ENCODE measurements at regions not wholly inside any gene's neighbourhood (a gene's known extent, or its start where the extent isn't known, plus 50 kb on each side); places are given as distances from the start of the nearest gene placed in this dataset.
"Not testable (repeated sequence)": the region's sequence is repeated elsewhere in the genome, so short reads cannot be mapped to it uniquely, and the experiment has no call there.

DNA sequence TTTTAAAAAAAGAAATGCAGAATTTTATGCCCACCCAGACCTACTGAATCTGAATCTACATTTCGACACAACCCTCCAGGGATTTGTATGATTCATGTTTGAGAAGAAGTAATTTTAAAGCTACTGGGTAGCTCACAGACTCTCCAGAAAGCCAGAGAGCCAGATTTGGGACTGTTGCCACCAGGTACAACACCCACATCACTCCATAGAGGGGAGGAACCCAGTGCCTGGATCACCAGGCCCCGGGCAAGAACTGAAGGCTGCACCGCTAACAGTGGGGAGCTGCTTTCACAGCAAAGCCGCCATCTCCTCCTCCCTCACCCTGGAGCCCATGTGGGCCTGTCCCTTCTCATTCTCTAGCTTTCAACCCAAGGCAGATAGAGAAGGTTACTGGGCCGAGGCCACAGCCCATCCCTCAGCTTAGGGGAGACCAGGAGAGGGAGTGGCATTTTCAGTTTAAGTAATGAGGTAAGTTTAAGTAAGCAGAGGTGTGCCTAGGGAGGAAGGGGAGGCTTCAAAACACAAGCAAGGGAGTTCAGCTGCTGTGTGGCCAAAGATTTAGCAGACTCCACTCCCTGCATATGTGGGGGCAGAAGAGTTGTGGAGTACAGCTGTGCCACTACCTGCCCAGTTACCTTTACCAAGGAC, 109.8 kb downstream of the IL12A start:
- DNase-seq (ENCODE audit: low spot score) = peak; percentile 7

DNA sequence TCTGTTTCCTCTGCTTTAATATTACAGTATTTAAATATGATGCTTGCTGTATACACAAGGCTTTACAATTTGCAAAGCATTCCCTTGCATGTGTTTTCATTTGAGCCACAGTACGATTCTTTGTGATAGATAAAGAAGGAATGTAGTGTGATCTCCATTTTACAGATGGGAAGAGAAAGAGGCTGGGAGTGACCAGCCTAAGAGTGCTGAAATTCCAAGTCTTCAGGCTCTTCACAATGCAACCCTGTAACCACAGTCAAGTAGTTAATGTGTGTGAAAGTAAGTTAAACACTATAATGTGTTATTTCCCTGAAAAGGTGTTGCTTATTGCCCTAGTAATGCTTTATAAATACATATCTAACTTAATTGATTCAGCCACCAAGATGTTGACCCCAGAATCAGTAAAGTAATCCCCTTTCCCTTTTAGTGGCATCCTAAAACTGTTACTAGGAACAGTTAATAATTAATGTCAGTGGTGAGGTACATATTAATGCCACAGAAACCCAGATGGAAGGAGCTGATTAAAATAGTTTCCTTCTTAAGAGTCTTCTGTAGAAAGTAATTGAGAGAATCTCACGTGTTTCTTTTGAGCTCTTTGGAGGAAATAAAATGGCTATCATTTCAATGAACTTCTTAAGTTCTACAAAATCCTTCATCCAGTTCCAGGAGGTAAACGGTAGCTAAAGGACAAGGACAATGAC, 110.4 kb downstream of the IL12A start:
- DNase-seq (ENCODE audit: low spot score) = no peak

DNA sequence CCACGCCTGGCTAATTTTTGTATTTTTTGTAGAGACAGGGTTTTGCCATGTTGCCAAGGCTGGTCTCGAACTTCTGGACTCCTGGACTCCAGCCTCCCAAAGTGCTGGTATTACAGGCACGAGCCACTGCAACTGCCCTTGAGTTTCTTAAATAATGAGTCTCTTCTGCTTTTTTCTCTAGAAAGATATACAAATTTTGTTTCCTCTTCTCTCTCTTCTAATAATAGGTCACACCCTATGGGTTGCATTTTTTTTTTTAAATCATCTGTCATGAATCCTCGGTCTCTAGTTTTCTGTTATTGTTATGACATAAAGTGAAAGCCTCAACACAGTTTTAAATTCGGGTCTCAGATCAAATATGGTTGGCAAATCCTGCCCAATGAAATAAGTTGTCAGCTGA, 111.2 kb downstream of the IL12A start:
- no peak for DNase-seq (ENCODE audit: low spot score)

DNA sequence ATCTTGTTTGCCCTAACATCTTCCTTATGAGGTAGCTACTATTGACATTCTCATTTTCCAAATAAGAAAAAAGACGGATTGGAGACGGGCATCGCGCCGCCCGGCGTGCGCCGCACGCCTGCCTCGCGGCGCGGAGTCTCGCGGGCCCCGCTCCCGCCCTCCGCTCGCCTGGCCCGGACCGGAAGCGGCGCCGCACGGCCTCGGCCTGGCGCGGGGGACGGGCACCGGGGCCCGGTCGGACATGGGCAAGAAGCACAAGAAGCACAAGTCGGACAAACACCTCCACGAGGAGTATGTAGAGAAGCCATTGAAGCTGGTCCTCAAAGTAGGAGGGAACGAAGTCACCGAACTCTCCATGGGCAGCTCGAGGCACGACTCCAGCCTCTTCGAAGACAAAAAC, 112.0 kb downstream of the IL12A start:
- DNase-seq (ENCODE audit: low spot score) = no peak

DNA sequence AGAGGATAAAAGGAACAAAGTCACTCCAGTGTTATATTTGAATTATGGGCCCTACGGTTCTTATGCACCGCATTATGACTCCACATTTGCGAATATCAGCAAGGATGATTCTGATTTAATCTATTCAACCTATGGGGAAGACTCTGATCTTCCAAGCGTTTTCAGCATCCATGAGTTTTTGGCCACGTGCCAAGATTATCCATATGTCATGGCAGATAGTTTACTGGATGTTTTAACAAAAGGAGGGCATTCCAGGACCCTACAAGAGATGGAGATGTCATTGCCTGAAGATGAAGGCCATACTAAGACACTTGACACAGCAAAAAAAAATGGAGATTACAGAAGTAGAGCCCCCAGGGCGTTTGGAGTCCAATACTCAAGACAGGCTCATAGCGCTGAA, 113.4 kb downstream of the IL12A start:
- not testable (repeated sequence) for DNase-seq (ENCODE audit: low spot score)

DNA sequence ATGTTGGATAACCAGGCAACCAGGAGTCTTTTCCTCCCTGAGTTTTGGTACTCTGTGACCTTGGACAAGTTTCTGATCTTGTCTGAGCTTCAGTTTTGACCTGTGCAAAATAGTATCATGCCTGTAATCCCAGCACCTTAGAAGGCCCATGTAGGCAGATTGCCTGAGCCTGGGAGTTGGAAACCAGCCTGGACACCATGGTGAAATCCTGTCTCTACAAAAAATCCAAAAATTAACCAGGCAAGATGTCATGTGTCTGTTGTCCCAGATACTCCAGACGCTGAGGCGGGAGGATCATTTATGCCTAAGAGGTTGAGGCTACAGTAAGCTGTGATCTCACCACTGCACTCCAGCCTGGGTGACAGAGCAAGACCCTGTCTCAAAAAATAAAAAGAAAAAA, 114.8 kb downstream of the IL12A start:
- no peak for DNase-seq (ENCODE audit: low spot score)

DNA sequence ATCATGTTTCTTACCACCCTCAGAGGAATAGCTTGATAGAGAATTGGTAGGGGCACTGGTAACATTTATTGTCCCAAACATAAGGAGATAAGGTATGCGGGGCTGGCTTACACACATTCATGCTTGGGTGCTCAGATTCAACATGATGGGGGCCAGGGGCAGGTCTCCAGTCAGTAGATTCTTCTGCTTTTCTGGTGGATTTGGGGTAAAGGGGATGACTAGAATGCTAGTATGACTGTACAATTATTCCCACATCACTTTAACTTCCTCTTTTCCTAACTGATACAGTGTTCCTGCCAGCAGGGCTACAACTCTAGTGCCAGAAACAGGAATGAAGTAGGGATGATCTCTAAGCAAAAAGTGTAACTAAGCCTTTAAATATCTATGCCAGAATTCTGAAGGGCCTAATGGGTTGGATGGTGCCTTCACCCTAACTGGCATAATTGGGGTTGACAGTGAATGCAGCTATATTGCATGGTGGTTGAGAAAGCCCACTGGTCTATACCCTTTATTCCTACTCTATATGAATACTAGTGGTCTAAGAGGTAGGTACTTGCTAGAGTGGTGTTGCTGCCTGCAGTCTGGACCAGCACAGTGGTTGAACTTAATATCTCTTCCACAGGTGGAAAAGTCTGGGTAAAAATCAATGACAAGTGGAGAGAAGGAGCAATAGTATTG, 117.4 kb downstream of the IL12A start:
- no peak for DNase-seq (ENCODE audit: low spot score)

DNA sequence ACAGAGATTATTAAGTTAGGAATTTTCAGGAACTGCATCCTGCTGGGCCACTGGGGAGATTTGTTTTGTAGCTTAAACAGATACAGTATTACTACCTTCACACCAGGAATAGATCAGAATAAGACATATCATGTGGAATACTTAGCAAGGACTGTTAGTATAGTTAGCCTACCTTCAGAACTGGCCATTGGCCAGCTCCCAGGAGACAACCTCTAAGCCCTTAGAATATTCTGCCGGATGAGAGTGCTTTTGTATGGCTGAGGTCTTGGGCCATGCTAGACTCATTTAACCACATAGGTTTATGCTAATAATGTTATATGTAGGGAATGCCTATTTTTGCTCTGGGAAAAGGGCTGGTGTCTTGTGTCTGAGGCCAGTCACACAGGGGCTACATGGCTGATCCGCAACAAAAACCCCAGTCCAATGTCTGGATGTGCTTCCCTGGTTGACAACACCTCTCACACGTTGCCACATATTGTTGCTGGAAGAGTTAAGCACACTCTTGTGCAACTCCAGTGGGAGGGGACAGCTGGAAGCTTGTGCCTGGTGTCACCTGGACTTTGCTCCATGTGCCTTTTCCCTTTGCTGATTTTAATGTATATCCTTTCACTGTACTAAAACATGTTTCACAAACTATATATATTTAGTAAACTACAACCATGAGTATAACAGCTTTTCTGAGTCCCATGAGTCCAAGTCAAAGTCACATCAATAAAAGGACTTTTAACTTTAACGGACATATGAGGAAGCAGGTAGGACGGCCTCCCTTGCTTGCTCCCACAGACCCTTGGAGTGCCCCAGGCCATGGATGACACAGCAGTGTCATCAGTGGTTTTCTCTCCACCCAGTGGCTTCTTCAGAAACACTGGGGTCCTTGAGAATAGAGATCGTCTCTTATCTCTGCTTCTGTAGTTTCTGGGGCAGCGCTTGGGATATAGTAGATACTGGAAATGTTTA, 118.0 kb upstream of the C3orf80 start:
- DNase-seq (ENCODE audit: low spot score) = no peak

DNA sequence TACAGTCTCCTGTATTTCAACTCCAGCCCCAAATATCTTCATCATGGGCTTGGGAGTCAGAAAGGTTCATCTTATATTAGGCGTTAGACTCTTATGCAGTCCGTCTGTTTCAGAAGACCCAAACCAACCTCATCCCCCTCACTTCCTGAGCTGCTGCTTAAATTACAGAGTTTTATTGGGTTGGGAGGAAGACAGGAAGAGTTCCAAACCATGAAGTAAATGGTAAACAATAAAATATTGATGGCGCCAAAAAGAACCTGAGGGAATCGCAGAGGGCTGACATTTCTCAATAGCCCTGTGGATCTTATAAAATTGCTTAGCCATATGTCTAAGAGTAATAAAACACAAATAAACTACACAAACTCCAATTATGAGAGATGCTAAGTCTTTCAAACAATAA, 116.9 kb upstream of the C3orf80 start:
- DNase-seq (ENCODE audit: low spot score) = no peak

DNA sequence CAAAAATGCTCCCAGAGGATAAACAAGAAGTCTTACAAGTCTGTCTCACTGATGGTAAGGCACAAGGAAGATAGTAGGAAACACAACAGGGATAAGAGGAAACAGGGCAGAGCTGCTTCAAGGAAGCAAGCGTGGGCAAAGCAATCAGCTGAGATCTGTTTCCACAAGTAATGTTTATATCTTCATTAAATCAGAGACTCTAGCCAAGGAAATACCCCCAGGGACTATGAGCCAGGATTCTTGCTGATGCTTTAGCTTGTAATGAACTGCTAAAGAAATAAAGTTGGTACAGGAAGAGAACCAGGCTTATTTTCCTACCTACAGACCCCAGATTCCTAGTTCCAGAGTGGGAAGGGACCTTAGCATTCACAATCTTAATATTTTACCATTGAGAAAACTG, 112.7 kb upstream of the C3orf80 start:
- no peak for DNase-seq (ENCODE audit: low spot score)

DNA sequence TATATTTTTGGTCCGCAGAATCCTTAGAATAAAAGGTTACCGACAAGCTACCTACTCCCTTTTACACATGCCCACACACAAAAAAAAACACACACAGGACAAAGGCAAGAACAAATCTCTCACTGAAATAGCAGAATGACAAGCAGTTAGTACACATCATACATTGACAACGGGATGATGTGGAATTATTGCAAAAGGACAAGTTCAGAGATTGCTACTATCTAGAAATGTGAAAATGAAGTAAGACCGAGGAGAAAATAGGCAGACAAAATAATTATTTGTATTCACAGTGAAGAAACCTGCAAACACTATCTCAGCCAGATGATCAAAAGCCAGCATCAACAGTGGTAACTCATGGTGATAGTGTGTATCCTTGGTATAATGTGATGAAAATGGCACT, 112.2 kb upstream of the C3orf80 start:
- no peak for DNase-seq (ENCODE audit: low spot score)

DNA sequence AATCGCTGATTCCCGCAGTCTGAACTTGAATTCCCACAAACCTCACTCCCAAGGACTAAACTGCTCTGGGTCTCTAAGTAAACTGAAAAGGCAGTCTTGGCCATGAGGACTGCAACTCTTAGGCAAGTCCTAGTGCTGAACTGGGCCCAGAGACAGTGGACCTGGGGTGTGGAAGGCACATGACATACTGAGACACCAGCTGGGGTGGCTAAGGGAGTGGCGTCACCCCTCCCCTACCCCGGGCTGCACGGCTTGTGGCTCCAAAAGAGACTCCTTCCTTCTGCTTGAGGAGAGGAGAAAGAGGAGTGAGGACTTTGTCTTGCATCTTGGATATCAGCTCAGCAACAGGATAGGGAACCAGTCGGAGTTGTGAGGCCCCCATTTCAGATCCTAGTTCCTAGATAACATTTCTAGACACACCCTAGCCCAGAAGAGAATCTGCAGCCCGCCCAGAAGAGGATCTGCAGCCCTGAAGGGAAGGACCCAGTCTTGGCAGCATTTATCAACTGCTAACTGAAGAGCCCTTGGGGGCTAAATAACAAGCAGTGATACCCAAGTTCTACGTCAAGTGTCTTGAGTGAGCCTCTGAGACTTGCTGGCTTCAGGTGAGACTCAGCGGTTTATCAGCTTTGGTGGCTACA, 110.7 kb upstream of the C3orf80 start:
- no peak for DNase-seq (ENCODE audit: low spot score)

DNA sequence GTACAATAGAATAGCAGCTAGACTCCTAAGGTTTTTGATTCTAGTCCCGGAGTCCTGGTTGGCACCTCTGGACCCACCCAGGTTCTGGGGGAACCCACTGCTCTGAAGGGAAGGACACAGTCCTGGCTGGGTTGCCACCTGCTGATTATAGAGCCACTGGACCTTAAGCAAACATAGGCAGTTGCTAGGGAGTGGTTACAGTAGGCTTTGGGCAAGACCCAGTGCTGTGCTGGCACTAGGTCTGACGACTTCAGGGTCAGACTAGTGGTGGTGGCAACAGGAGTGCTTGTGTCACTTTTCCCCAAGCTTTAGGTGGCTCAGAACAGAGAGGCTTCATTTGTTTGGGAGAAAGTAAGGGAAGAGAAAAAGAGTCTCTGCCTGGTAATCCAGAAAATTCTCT, 109.8 kb upstream of the C3orf80 start:
- no peak for DNase-seq (ENCODE audit: low spot score)

DNA sequence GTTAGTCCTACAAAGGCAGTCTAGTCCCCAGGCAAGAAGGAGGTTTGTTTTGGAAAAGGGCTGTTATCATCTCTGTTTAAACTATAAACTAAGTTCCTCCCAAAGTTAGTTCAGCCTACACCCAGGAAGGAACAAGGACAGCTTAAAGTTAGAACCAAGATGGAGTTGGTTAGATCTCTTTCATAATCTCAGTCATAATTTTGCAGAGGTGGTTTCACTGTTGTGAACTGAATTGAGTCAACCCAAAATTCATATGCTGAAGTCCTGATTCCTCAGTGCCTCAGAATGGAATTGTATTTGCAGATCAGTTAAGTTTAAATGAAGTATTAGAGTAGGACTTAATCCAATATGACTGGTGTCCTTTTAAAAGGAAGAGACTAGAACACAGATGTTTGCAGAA, 101.0 kb upstream of the C3orf80 start:
- no peak for DNase-seq (ENCODE audit: low spot score)

DNA sequence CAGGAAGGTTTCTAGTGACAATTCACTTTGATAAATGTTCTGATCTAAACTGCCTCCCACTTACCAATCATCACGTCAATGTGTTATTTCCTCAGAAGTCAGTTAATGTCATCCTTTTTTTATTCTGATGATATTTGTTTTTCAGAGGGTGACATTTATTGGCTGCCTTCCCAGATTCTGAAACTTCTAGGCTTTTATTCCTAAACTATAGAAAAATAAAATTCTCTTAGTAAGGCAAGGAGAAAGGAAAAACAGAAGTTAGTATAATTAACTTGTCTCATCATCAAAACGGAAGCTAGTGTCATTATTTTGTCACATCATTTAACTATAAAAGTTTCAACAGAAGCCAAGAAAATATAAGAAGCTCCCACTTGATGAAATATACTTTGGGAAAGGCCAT, 100.0 kb upstream of the C3orf80 start:
- no peak for DNase-seq (ENCODE audit: low spot score)

DNA sequence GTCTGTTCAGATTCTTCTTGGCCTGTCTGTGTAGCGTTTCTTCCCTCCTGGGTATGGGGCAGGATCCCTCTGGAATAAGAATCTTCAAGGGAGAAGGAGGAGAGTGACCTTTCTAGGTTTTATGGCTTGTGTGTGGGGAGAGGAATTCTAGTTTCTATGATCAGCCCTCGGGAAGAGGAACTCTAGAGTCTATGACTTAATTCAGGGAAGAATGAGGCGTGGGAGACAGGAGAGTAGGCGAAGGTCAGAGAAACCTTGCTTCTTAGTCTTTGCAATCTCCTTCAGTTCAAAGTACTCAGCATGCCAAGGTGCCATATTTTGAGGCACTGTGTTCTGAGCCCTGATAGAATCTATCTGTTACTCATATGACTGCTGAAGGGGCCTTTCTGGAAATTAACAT, 99.2 kb upstream of the C3orf80 start:
- DNase-seq (ENCODE audit: low spot score) = no peak

DNA sequence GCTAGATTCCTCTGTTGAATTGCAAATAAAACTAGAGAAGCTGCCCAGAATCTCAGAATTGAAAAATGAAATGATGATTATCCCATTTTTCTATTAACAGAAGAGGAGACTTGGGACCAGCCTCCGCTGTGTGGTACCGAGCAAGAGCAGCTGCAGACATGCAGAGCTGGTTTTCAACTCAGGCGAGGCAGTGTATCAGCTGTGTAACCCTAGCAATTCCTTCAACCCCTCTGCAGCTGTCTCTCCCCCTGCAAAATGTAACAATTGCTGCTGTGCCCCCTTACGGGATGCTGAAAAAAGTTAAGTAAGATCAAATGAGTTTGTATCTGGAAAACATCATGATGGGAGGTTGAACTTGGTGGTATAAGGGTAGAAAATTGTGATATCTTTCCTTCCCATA, 98.5 kb upstream of the C3orf80 start:
- no peak for DNase-seq (ENCODE audit: low spot score)

DNA sequence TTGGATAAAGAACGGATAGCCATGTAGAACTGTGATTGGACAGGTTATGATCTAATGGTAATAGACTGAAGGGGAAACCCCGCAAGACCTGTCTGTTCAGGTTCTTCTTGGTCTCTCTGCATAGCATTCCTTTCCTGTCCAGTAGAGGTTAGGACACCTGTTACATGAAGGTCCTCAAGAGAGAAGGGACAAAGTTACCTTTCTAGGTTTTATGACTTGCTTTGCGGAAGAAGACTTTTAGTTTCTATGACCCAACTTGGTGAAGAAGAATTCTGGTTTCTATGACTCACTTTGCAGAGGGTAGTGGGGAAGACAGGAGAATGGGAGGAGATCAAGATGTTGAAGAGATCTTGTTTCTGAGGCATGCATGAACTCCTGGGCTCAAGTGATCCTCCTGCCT, 97.9 kb upstream of the C3orf80 start:
- DNase-seq (ENCODE audit: low spot score) = no peak

DNA sequence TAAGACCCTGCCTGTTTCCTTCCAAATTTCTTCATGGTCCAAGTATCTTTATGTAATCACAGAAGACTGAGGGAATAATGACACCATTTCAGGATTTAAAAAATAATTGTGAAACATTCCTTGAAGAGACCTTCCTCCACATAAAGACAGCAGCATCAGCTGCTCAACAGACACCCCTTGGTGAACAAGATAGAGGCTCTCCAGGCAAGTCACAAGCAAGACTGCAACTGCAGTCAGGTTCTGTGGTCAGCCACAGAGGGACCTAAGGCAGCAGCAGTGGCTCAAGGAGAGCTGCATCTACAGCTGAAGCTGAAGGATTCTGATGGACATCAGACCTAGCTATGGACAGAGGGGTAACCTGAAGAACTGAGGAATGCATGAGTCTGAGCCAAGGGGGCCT, 97.2 kb upstream of the C3orf80 start:
- no peak for DNase-seq (ENCODE audit: low spot score)

DNA sequence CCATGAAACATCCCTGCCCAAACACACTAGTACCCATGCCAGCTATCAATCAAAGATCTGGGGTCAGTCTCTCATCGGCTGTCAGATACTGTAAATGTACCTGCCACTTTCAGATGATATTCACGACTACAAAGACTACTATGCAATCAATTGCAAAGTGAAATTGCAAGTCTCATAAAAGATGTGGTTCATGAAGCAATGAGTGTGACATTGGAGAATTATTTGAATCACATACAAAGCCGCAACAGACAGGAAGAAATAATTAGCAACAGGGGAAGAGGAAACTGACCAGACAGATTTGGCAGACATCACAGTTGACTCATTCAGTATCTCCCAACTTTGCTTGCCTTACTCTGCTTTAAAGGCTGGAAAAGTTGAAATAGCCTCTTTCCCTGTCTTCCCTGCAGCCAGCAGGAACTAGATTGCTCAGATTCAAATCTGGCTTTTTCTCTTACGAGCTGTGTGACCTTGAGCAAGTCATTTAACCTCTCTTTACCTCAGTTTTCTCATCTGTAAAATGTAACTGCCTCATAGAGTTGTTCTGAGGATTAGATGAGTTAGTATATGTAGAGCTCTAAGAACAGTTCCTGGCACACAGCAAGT, 95.7 kb upstream of the C3orf80 start:
- peak; percentile 67 for DNase-seq (ENCODE audit: low spot score)

DNA sequence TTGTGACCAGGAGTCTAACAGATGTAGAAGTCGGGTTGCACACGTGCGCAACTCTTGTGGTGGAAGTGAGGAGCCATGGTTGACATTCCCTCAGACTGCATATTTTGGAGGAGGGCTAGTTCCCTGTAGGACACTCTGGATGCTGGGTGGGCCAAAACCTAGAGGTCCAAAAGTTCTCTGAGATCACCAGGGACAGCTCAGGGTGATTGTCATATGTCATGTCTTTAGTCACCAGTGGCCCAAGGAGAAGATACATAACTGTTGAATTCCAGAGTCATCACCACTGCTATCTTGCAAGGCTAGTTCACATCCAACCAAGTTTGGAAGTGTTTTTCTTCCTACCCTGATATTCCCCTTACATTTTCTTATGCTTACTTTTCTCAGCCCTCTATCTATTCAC, 95.2 kb upstream of the C3orf80 start:
- DNase-seq (ENCODE audit: low spot score) = no peak

DNA sequence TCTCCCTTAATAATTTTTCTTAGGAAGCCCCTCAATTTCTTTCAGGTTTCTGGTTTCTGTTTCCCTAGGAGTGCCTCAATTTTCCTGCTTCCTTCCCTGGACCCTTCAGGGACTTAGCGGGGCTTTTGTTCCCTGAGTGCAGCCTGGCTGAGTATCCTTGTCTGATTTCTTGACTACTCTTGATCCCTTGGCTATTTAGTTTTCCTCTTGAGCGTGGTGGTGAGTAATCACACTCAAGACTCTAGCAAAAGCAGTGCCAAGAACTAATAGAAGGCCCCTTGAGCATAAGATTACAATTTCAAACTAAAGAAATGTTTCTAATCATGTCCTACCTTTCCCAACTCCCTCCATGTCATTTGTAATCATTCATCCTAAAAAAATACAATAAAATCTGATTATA, 94.3 kb upstream of the C3orf80 start:
- DNase-seq (ENCODE audit: low spot score) = no peak
